ENCODE measurements at regions not wholly inside any gene's neighbourhood (a gene's known extent, or its start where the extent isn't known, plus 50 kb on each side); places are given as distances from the start of the nearest gene placed in this dataset.
"Not testable (repeated sequence)": the region's sequence is repeated elsewhere in the genome, so short reads cannot be mapped to it uniquely, and the experiment has no call there.

DNA sequence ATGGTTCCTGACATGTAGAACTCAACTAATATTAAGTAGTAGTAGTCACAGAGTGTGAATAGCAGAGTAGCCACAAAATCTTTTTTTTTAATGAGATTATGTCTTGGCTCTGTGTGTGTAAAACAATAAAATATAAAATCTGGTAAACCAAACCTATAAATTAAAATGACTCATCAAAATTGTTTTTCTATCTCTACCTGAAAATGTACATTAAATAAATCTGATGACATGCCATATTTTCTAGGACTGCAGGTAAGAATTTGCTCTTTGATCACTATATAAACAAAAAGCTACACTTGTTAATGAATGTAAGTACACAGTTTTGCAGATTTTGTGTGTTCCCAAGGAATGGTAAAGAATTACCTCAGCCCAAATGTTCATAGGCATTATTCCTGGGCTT, 1231.5 kb downstream of the JRKL start:
- Histone ChIP-seq H2AFZ (ENCODE audit: low read depth, low read length) (no peak overlapping the region), H3K4me3 (no peak overlapping the region), H3K4me1 (replicated peaks in 1 of 2; ENCODE audit: control insufficient read depth in 2 of 2, insufficient read depth in 2 of 2, low read length in 2 of 2) (no peaks in the 10 kb centered on the region), H4K20me1 (replicated peaks; ENCODE audit: control insufficient read depth, insufficient read depth, low read length) (no peaks in the 10 kb centered on the region), H3K36me3 (ENCODE audit: control insufficient read depth, insufficient read depth, low read length) (no peaks in the 10 kb centered on the region), H3K9ac (ENCODE audit: insufficient read depth in 1 of 2, low read depth in 2 of 2, low read length in 2 of 2) (no peak overlapping the region), H3K9me3 (replicated peaks; ENCODE audit: control insufficient read depth, insufficient read depth, low read depth, low read length) (no peaks in the 10 kb centered on the region; the same call in 1 of the 2 replicates), H3K9me1 (ENCODE audit: control insufficient read depth, insufficient read depth, low read length) (no peaks in the 10 kb centered on the region), H3K27me3 (ENCODE audit: control insufficient read depth in 2 of 2, insufficient read depth in 2 of 2, low read length in 2 of 2) (no peaks in the 10 kb centered on the region), H3K27ac (ENCODE audit: extremely low read depth, low read depth, low read length) (no peak overlapping the region), H3K4me2 (ENCODE audit: insufficient read depth, low read length) (no peak overlapping the region), H3K79me2 (ENCODE audit: control insufficient read depth, insufficient read depth, low read length) (no peaks in the 10 kb centered on the region)
- peak; percentile 77 for TF ChIP-seq ZNF316 (IDR thresholded peaks at IDR 0.05)
- no peak for TF ChIP-seq ZNF507 (tag; conservative IDR thresholded peaks at IDR 0.05)
- intact Hi-C loops (cut with micrococcal nuclease) (no loop called here), in situ Hi-C loops (cut with MboI) (no loop called here)
- DNase-seq (ENCODE audit: extremely low read depth in 1 of 4, low spot score in 3 of 4), result no peak
- no peak for ATAC-seq
- no TSS peak for BruUV-seq (replicated peaks)
- FAIRE-seq, result no peak
- ChIA-PET CTCF (ENCODE audit: low intra/inter-chr PET ratio) (no interaction called here), POLR2A (no interaction called here)

DNA sequence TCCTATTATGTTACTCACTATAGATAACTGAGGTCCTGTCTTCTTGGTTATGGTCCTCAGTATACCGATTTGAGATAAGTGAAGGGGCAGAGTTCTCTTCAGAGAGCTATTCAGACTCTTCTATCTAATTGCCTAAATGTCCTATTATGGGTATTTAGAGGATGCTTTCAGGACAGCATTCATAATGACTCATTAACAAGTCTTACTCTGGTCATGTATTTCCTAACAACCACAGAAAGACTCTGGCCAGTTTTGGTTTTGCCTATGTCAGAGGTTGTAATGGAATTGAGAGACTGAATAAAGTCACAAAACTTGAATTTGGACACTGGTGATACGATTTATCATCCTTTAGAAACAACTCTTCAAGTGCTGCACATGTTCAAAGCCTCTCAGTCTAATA, 1233.0 kb downstream of the JRKL start:
- BruUV-seq (replicated peaks), result no TSS peak
- H3K9me3 ChIP-seq (replicated peaks; ENCODE audit: control insufficient read depth, insufficient read depth, low read depth, low read length), result no peaks in the 10 kb centered on the region; the same call in 1 of the 2 replicates
- H3K4me1 ChIP-seq (replicated peaks in 1 of 2; ENCODE audit: control insufficient read depth in 2 of 2, insufficient read depth in 2 of 2, low read length in 2 of 2), result no peaks in the 10 kb centered on the region; a peak in 1 of 5 replicates
- 10% methylated on average over 2 of the region's 2 CpGs for WGBS (ENCODE audit: insufficient coverage, low coverage, missing lambda C conversion rate)
- no peak overlapping the region for H3K4me2 ChIP-seq (ENCODE audit: insufficient read depth, low read length)
- no peaks in the 10 kb centered on the region for H4K20me1 ChIP-seq (replicated peaks; ENCODE audit: control insufficient read depth, insufficient read depth, low read length)
- intact Hi-C loops (cut with micrococcal nuclease), result no loop called here
- no peak for ATAC-seq
- no peak overlapping the region for H3K9ac ChIP-seq (ENCODE audit: insufficient read depth in 1 of 2, low read depth in 2 of 2, low read length in 2 of 2)
- H3K9me1 ChIP-seq (ENCODE audit: control insufficient read depth, insufficient read depth, low read length), result no peaks in the 10 kb centered on the region
- ChIA-PET POLR2A (no interaction called here), CTCF (ENCODE audit: low intra/inter-chr PET ratio) (no interaction called here)
- DNase-seq (ENCODE audit: extremely low read depth in 1 of 4, low spot score in 3 of 4), result no peak
- FAIRE-seq, result no peak
- no peak overlapping the region for H3K27ac ChIP-seq (ENCODE audit: extremely low read depth, low read depth, low read length)
- H3K79me2 ChIP-seq (ENCODE audit: control insufficient read depth, insufficient read depth, low read length), result no peaks in the 10 kb centered on the region
- H3K36me3 ChIP-seq (ENCODE audit: control insufficient read depth, insufficient read depth, low read length), result no peaks in the 10 kb centered on the region
- H2AFZ ChIP-seq (ENCODE audit: low read depth, low read length), result no peak overlapping the region
- TF ChIP-seq, protein P1, sequence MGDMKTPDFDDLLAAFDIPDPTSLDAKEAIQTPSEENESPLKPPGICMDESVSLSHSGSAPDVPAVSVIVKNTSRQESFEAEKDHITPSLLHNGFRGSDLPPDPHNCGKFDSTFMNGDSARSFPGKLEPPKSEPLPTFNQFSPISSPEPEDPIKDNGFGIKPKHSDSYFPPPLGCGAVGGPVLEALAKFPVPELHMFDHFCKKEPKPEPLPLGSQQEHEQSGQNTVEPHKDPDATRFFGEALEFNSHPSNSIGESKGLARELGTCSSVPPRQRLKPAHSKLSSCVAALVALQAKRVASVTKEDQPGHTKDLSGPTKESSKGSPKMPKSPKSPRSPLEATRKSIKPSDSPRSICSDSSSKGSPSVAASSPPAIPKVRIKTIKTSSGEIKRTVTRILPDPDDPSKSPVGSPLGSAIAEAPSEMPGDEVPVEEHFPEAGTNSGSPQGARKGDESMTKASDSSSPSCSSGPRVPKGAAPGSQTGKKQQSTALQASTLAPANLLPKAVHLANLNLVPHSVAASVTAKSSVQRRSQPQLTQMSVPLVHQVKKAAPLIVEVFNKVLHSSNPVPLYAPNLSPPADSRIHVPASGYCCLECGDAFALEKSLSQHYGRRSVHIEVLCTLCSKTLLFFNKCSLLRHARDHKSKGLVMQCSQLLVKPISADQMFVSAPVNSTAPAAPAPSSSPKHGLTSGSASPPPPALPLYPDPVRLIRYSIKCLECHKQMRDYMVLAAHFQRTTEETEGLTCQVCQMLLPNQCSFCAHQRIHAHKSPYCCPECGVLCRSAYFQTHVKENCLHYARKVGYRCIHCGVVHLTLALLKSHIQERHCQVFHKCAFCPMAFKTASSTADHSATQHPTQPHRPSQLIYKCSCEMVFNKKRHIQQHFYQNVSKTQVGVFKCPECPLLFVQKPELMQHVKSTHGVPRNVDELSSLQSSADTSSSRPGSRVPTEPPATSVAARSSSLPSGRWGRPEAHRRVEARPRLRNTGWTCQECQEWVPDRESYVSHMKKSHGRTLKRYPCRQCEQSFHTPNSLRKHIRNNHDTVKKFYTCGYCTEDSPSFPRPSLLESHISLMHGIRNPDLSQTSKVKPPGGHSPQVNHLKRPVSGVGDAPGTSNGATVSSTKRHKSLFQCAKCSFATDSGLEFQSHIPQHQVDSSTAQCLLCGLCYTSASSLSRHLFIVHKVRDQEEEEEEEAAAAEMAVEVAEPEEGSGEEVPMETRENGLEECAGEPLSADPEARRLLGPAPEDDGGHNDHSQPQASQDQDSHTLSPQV (IDR thresholded peaks at IDR 0.05), result no peak
- no peak for TF ChIP-seq ILK (tag; IDR thresholded peaks at IDR 0.05; ENCODE audit: borderline replicate concordance, low read depth)
- TF ChIP-seq ZNF830 (CRISPR knock-in tag; IDR thresholded peaks at IDR 0.05), result no peak
- in situ Hi-C loops (cut with MboI), result no loop called here
- H3K4me3 ChIP-seq, result no peak overlapping the region
- no peaks in the 10 kb centered on the region for H3K27me3 ChIP-seq (ENCODE audit: control insufficient read depth in 2 of 2, insufficient read depth in 2 of 2, low read length in 2 of 2)

DNA sequence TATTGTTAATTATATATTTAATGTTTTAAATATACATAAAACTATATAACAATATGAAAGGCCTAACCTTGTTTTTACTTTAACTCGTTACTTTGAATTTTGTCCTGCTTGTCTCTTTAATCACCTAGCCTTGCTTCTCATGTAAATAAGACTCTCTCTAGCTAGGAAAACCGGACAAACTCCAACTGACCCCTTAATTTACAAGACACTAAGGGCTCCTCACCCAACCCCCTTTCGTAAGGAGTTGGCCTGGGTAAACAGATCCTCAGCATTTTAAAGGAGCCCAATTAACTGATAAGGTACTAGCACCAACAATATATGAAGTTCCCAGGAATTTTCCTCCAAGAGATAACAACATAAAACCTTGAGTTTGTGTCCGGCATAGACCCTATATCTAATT, 1246.9 kb downstream of the JRKL start:
- in situ Hi-C loops (cut with MboI), result not testable (repeated sequence)

More for the DNA sequence above, 1246.9 kb downstream of the JRKL start:
- H3K27ac ChIP-seq (ENCODE audit: extremely low read depth, low read depth, low read length); H4K20me1 ChIP-seq (replicated peaks; ENCODE audit: control insufficient read depth, insufficient read depth, low read length); H3K4me3 ChIP-seq; H3K27me3 ChIP-seq (ENCODE audit: control insufficient read depth in 2 of 2, insufficient read depth in 2 of 2, low read length in 2 of 2); H3K79me2 ChIP-seq (ENCODE audit: control insufficient read depth, insufficient read depth, low read length); H3K4me2 ChIP-seq (ENCODE audit: insufficient read depth, low read length); CTCF ChIA-PET (ENCODE audit: low intra/inter-chr PET ratio); ATAC-seq; BruUV-seq (replicated peaks); H3K36me3 ChIP-seq (ENCODE audit: control insufficient read depth, insufficient read depth, low read length); DNase-seq (ENCODE audit: extremely low read depth in 1 of 4, low spot score in 3 of 4); FAIRE-seq; H3K9me1 ChIP-seq (ENCODE audit: control insufficient read depth, insufficient read depth, low read length); H3K9me3 ChIP-seq (replicated peaks; ENCODE audit: control insufficient read depth, insufficient read depth, low read depth, low read length); H3K9ac ChIP-seq (ENCODE audit: insufficient read depth in 1 of 2, low read depth in 2 of 2, low read length in 2 of 2); POLR2A ChIA-PET; H3K4me1 ChIP-seq (replicated peaks in 1 of 2; ENCODE audit: control insufficient read depth in 2 of 2, insufficient read depth in 2 of 2, low read length in 2 of 2); intact Hi-C loops (cut with micrococcal nuclease): not testable (repeated sequence)
- WGBS (ENCODE audit: insufficient coverage, low coverage, missing lambda C conversion rate), result 28% methylated on average over 3 of the region's 4 CpGs
- 0 out of 2 replicates have a peak overlapping the region, but pooled peaks have one; percentile 16 for H2AFZ ChIP-seq (ENCODE audit: low read depth, low read length)

Data from K562 (cell line).